Stimulated activated naive CD8-positive, alpha-beta T cell treated with anti-CD3 and anti-CD28 coated beads, Interleukin-15, Interleukin-2, amounts not matched to agents 100 ng/mL and 50 ng/mL, for 24 hours (primary cell): ENCODE measurements at regions not wholly inside any gene's neighbourhood (a gene's known extent, or its start where the extent isn't known, plus 50 kb on each side); places are given as distances from the start of the nearest gene placed in this dataset.

Experiments used
- H3K27ac Mint-ChIP-seq: one replicate; pipeline ENCODE4 v1.8.0; 2021; ENCODE audit warnings: mild to moderate bottlenecking, mixed read lengths
- H3K27me3 Mint-ChIP-seq: one replicate; pipeline ENCODE4 v1.8.0; 2021; ENCODE audit warnings: mixed read lengths
- H3K36me3 Mint-ChIP-seq: one replicate; pipeline ENCODE4 v1.8.0; 2021; ENCODE audit warnings: low read depth, mixed read lengths
- H3K4me1 Mint-ChIP-seq: one replicate; pipeline ENCODE4 v1.8.0; 2021; ENCODE audit warnings: low read depth, mixed read lengths
- H3K4me3 Mint-ChIP-seq: one replicate; pipeline ENCODE4 v1.8.0; 2021; ENCODE audit warnings: mild to moderate bottlenecking, mixed read lengths
- H3K9me3 Mint-ChIP-seq: one replicate; pipeline ENCODE4 v1.8.0; 2021; ENCODE audit warnings: mixed read lengths

- Mint-ChIP-seq H3K36me3 (no peaks in the 10 kb centered on the region), H3K4me1 (no peaks in the 10 kb centered on the region), H3K27me3 (no peaks in the 10 kb centered on the region), H3K9me3 (no peaks in the 10 kb centered on the region), H3K4me3 (no peak overlapping the region), H3K27ac (no peak overlapping the region)
These were observed 212.1 kb upstream of the MIR17HG start for GRCh38 chr13:91135376-91135775.

- Mint-ChIP-seq H3K4me1 (no peaks in the 10 kb centered on the region), H3K9me3 (no peaks in the 10 kb centered on the region), H3K36me3 (no peaks in the 10 kb centered on the region), H3K4me3 (no peak overlapping the region), H3K27ac (no peak overlapping the region), H3K27me3 (no peaks in the 10 kb centered on the region)
These were observed 211.5 kb upstream of the MIR17HG start for GRCh38 chr13:91135968-91136367.

- Mint-ChIP-seq H3K36me3 (no peaks in the 10 kb centered on the region), H3K4me1 (no peaks in the 10 kb centered on the region), H3K9me3 (no peaks in the 10 kb centered on the region), H3K27ac (no peak overlapping the region), H3K27me3 (no peaks in the 10 kb centered on the region), H3K4me3 (no peak overlapping the region)
These were observed 210.7 kb upstream of the MIR17HG start for GRCh38 chr13:91136806-91137205.

- Mint-ChIP-seq H3K4me1 (no peaks in the 10 kb centered on the region), H3K36me3 (no peaks in the 10 kb centered on the region), H3K9me3 (no peaks in the 10 kb centered on the region), H3K27ac (no peak overlapping the region), H3K27me3 (no peaks in the 10 kb centered on the region), H3K4me3 (no peak overlapping the region)
These were observed 208.3 kb upstream of the MIR17HG start for GRCh38 chr13:91139232-91139631.

GRCh38 chr13:91141543-91142061, 205.9 kb upstream of the MIR17HG start:
- Mint-ChIP-seq H3K4me1 (no peaks in the 10 kb centered on the region), H3K27me3 (no peaks in the 10 kb centered on the region), H3K9me3 (no peaks in the 10 kb centered on the region), H3K4me3 (no peak overlapping the region), H3K27ac (no peak overlapping the region), H3K36me3 (no peaks in the 10 kb centered on the region)

- Mint-ChIP-seq H3K4me1 (no peaks in the 10 kb centered on the region), H3K27me3 (no peaks in the 10 kb centered on the region), H3K36me3 (no peaks in the 10 kb centered on the region), H3K27ac (no peak overlapping the region), H3K4me3 (no peak overlapping the region), H3K9me3 (no peaks in the 10 kb centered on the region)
These were observed 204.9 kb upstream of the MIR17HG start for GRCh38 chr13:91142572-91142971.

- H3K4me3 Mint-ChIP-seq = no peak overlapping the region
- H3K9me3 Mint-ChIP-seq = no peaks in the 10 kb centered on the region
- no peaks in the 10 kb centered on the region for H3K27me3 Mint-ChIP-seq
- no peaks in the 10 kb centered on the region for H3K36me3 Mint-ChIP-seq
- H3K4me1 Mint-ChIP-seq = no peaks in the 10 kb centered on the region
- H3K27ac Mint-ChIP-seq = no peak overlapping the region
These were observed 203.4 kb upstream of the MIR17HG start for GRCh38 chr13:91144054-91144453.

GRCh38 chr13:91144486-91144885, 203.0 kb upstream of the MIR17HG start:
- Mint-ChIP-seq H3K36me3 (no peaks in the 10 kb centered on the region), H3K4me3 (no peak overlapping the region), H3K9me3 (no peaks in the 10 kb centered on the region), H3K4me1 (no peaks in the 10 kb centered on the region), H3K27ac (no peak overlapping the region), H3K27me3 (no peaks in the 10 kb centered on the region)

- Mint-ChIP-seq H3K9me3 (no peaks in the 10 kb centered on the region), H3K4me1 (no peaks in the 10 kb centered on the region)
These were observed 201.8 kb upstream of the MIR17HG start for GRCh38 chr13:91145571-91146205.

GRCh38 chr13:91146601-91147000, 200.9 kb upstream of the MIR17HG start:
- Mint-ChIP-seq H3K36me3 (no peaks in the 10 kb centered on the region), H3K27me3 (no peaks in the 10 kb centered on the region), H3K27ac (no peak overlapping the region), H3K9me3 (no peaks in the 10 kb centered on the region), H3K4me3 (no peak overlapping the region), H3K4me1 (no peaks in the 10 kb centered on the region)

More at GRCh38 chr13:91145571-91146205, 201.8 kb upstream of the MIR17HG start:
- no peaks in the 10 kb centered on the region for H3K36me3 Mint-ChIP-seq
- H3K4me3 Mint-ChIP-seq = no peak overlapping the region
- no peak overlapping the region for H3K27ac Mint-ChIP-seq
- H3K27me3 Mint-ChIP-seq = no peaks in the 10 kb centered on the region

- no peak overlapping the region for H3K4me3 Mint-ChIP-seq
- no peaks in the 10 kb centered on the region for H3K4me1 Mint-ChIP-seq
- no peaks in the 10 kb centered on the region for H3K9me3 Mint-ChIP-seq
- peaks cover 3% of the 10 kb centered on the region for H3K27me3 Mint-ChIP-seq
- H3K27ac Mint-ChIP-seq = no peak overlapping the region
- no peaks in the 10 kb centered on the region for H3K36me3 Mint-ChIP-seq
These were observed 199.4 kb upstream of the MIR17HG start for GRCh38 chr13:91148098-91148497.

GRCh38 chr13:91151921-91152320, 195.6 kb upstream of the MIR17HG start:
- Mint-ChIP-seq H3K9me3 (no peaks in the 10 kb centered on the region), H3K4me3 (no peak overlapping the region), H3K27me3 (peaks cover 3% of the 10 kb centered on the region), H3K27ac (no peak overlapping the region), H3K4me1 (no peaks in the 10 kb centered on the region), H3K36me3 (no peaks in the 10 kb centered on the region)

GRCh38 chr13:91153372-91153771, 194.1 kb upstream of the MIR17HG start:
- peaks cover 4% of the 10 kb centered on the region for H3K27me3 Mint-ChIP-seq
- no peak overlapping the region for H3K4me3 Mint-ChIP-seq
- H3K27ac Mint-ChIP-seq = no peak overlapping the region
- no peaks in the 10 kb centered on the region for H3K36me3 Mint-ChIP-seq
- no peaks in the 10 kb centered on the region for H3K9me3 Mint-ChIP-seq
- no peaks in the 10 kb centered on the region for H3K4me1 Mint-ChIP-seq

- no peak overlapping the region for H3K4me3 Mint-ChIP-seq
- peaks cover 15% of the 10 kb centered on the region for H3K27me3 Mint-ChIP-seq
- H3K4me1 Mint-ChIP-seq = no peaks in the 10 kb centered on the region
- no peaks in the 10 kb centered on the region for H3K36me3 Mint-ChIP-seq
- H3K27ac Mint-ChIP-seq = no peak overlapping the region
- no peaks in the 10 kb centered on the region for H3K9me3 Mint-ChIP-seq
These were observed 192.7 kb upstream of the MIR17HG start for GRCh38 chr13:91154558-91155353.

- no peaks in the 10 kb centered on the region for H3K36me3 Mint-ChIP-seq
- peaks cover 15% of the 10 kb centered on the region for H3K27me3 Mint-ChIP-seq
- no peaks in the 10 kb centered on the region for H3K9me3 Mint-ChIP-seq
- H3K4me1 Mint-ChIP-seq = no peaks in the 10 kb centered on the region
- H3K4me3 Mint-ChIP-seq = no peak overlapping the region
- H3K27ac Mint-ChIP-seq = no peak overlapping the region
These were observed 191.9 kb upstream of the MIR17HG start for GRCh38 chr13:91155512-91156114.
